GM18870 (cell line): ENCODE measurements at regions not wholly inside any gene's neighbourhood (a gene's known extent, or its start where the extent isn't known, plus 50 kb on each side); places are given as distances from the start of the nearest gene placed in this dataset.
"Not testable (repeated sequence)": the region's sequence is repeated elsewhere in the genome, so short reads cannot be mapped to it uniquely, and the experiment has no call there.

ENCODE experiments used
- ATAC-seq: cut with Tn5 transposase; IDR thresholded peaks from one replicate; pipeline ENCODE4 v1.9.1; 2021; ENCODE audit warnings: moderate library complexity; ENCODE audit not compliant: unreplicated experiment

- no peak for ATAC-seq
These were observed 478.1 kb downstream of the KLF5 start for GRCh38 chr13:73536865-73537264.

GRCh38 chr13:73535341-73535740, 476.5 kb downstream of the KLF5 start:
- no peak for ATAC-seq

- ATAC-seq: no peak
These were observed 474.2 kb downstream of the KLF5 start for GRCh38 chr13:73532987-73533510.

GRCh38 chr13:73532582-73532981, 473.8 kb downstream of the KLF5 start:
- no peak for ATAC-seq

GRCh38 chr13:73531014-73531413, 472.2 kb downstream of the KLF5 start:
- no peak for ATAC-seq

GRCh38 chr13:73522937-73523336, 464.1 kb downstream of the KLF5 start:
- no peak for ATAC-seq

- no peak for ATAC-seq
These were observed 463.2 kb downstream of the KLF5 start for GRCh38 chr13:73521985-73522524.

- no peak for ATAC-seq
These were observed 462.5 kb downstream of the KLF5 start for GRCh38 chr13:73521290-73521624.

GRCh38 chr13:73520566-73521289, 461.9 kb downstream of the KLF5 start:
- no peak for ATAC-seq

GRCh38 chr13:73520135-73520534, 461.3 kb downstream of the KLF5 start:
- not testable (repeated sequence) for ATAC-seq

GRCh38 chr13:73519396-73520116, 460.8 kb downstream of the KLF5 start:
- ATAC-seq: no peak

GRCh38 chr13:73517766-73518165, 459.0 kb downstream of the KLF5 start:
- no peak for ATAC-seq

- no peak for ATAC-seq
These were observed 457.9 kb downstream of the KLF5 start for GRCh38 chr13:73516731-73517130.

GRCh38 chr13:73514208-73514607, 455.4 kb downstream of the KLF5 start:
- ATAC-seq: no peak

GRCh38 chr13:73513751-73514150, 454.9 kb downstream of the KLF5 start:
- ATAC-seq: no peak

GRCh38 chr13:73508841-73509240, 450.0 kb downstream of the KLF5 start:
- no peak for ATAC-seq

GRCh38 chr13:73505376-73505890, 446.6 kb downstream of the KLF5 start:
- ATAC-seq: no peak

GRCh38 chr13:73499695-73500094, 440.9 kb downstream of the KLF5 start:
- no peak for ATAC-seq

GRCh38 chr13:73497430-73497829, 438.6 kb downstream of the KLF5 start:
- no peak for ATAC-seq

- ATAC-seq: no peak
These were observed 437.9 kb downstream of the KLF5 start for GRCh38 chr13:73496711-73497110.

- no peak for ATAC-seq
These were observed 434.0 kb downstream of the KLF5 start for GRCh38 chr13:73492811-73493210.

GRCh38 chr13:73482556-73482955, 423.8 kb downstream of the KLF5 start:
- ATAC-seq: no peak
